ENCODE measurements at regions not wholly inside any gene's neighbourhood (a gene's known extent, or its start where the extent isn't known, plus 50 kb on each side); places are given as distances from the start of the nearest gene placed in this dataset.
"Not testable (repeated sequence)": the region's sequence is repeated elsewhere in the genome, so short reads cannot be mapped to it uniquely, and the experiment has no call there.

DNA sequence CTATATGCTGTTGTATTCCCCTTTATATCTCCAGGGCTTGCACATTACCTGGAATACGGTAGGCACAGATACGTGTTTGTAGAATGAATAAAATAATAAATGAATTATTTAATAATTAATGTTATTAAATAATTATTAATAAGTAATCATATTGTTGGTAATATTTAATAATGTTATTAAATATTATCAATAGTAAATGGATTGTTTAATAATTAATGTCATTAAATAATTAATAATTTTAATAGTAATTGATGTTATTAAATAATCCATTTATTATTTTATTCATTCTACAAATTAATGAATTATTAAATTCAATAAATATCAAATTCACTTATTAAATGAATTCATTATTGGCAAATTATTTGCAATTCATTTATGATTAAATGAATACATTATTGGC, 175.1 kb downstream of the MATN1 start:
- no peak overlapping the region for H3K4me3 ChIP-seq (ENCODE audit: low read depth, low read length)
- DNase-seq (ENCODE audit: low read depth): no peak
- TF ChIP-seq MYC (IDR thresholded peaks at IDR 0.05; ENCODE audit: low read depth, low read length): no peak
- TF ChIP-seq POLR2A (IDR thresholded peaks at IDR 0.05; ENCODE audit: extremely low read depth, insufficient read length): no peak
- TF ChIP-seq, protein P1, sequence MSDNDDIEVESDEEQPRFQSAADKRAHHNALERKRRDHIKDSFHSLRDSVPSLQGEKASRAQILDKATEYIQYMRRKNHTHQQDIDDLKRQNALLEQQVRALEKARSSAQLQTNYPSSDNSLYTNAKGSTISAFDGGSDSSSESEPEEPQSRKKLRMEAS (IDR thresholded peaks at IDR 0.05; ENCODE audit: low read depth, low read length): no peak
- TF ChIP-seq, protein P2, sequence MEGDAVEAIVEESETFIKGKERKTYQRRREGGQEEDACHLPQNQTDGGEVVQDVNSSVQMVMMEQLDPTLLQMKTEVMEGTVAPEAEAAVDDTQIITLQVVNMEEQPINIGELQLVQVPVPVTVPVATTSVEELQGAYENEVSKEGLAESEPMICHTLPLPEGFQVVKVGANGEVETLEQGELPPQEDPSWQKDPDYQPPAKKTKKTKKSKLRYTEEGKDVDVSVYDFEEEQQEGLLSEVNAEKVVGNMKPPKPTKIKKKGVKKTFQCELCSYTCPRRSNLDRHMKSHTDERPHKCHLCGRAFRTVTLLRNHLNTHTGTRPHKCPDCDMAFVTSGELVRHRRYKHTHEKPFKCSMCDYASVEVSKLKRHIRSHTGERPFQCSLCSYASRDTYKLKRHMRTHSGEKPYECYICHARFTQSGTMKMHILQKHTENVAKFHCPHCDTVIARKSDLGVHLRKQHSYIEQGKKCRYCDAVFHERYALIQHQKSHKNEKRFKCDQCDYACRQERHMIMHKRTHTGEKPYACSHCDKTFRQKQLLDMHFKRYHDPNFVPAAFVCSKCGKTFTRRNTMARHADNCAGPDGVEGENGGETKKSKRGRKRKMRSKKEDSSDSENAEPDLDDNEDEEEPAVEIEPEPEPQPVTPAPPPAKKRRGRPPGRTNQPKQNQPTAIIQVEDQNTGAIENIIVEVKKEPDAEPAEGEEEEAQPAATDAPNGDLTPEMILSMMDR (IDR thresholded peaks at IDR 0.05; ENCODE audit: low read depth, low read length): no peak

DNA sequence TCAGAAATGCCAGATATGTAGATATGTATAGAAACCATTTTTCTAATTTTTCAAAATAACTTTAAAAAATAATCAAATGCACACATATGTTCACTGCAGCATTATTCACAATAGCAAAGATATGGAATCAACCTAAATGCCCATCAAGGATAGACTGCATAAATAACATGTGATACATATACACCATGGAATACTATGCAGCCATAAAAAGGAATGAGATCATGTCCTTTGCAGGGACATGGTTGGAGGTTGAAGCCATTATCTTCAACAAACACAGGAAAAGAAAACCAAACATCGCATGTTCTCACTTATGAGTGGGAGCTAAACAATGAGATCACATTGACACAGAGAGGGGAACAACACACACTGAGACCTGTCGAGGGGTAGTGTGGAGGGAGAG, 176.1 kb downstream of the MATN1 start:
- H3K4me3 ChIP-seq (ENCODE audit: low read depth, low read length); DNase-seq (ENCODE audit: low read depth): not testable (repeated sequence)

DNA sequence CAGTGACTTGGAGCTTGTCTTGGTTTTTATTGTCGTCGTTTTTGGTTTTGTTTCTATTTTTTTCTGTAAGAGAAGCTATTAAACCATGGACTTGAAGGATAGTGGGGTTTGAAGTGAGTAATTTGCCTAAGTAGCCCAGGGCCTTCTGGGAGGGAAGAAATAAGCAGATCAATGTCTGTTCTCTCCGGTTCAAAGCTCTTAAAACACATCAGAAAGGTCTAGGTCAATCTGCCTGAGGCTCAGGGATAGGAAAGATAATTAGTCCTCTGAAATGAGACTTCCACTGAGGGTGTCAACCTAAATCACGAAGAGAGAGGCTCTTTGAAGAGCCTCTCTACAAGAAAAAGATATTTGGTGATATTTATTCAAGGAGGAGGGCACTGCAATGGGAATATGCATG, 178.0 kb downstream of the MATN1 start:
- DNase-seq (ENCODE audit: low read depth): no peak
- H3K4me3 ChIP-seq (ENCODE audit: low read depth, low read length): no peak overlapping the region
- TF ChIP-seq, protein P1 (IDR thresholded peaks at IDR 0.05; ENCODE audit: low read depth, low read length): no peak
- TF ChIP-seq POLR2A (IDR thresholded peaks at IDR 0.05; ENCODE audit: extremely low read depth, insufficient read length) (no peak), MYC (IDR thresholded peaks at IDR 0.05; ENCODE audit: low read depth, low read length) (no peak)
- TF ChIP-seq, protein P2 (IDR thresholded peaks at IDR 0.05; ENCODE audit: low read depth, low read length): no peak

DNA sequence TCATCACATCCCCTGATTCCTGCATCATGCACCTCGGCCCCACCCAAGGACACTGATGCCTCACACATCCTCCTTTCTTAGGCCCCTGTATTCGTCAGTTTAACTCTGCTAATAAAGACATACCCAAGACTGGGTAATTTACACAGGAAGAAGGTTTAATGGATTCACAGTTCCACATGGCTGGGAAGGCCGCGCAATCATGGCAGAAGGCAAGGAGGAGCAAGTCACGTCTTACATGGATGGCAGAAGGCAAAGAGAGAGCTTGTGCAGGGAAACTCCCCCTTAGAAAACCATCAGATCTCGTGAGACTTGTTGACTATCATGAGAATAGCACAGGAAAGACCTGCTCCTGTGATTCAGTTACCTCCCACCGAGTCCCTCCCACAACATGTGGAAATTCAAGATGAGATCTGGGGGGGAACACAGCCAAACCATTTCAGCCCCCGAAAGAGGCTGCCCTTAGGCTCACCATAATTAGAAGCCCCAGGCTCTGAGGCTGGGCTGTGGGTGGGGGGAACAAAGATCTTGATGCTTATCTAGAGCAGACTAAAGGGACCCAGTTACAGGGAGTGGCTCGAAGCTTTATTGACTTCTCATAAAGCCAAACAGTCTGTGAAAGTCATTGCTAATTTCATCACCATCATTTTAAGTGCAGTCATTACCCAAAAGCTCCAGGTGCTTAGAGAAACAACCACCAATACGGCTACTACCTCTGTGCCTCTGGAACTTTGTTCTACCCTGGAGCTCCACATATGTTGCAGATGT, 181.5 kb downstream of the MATN1 start:
- no peak overlapping the region for H3K4me3 ChIP-seq (ENCODE audit: low read depth, low read length)
- TF ChIP-seq, protein P2 (IDR thresholded peaks at IDR 0.05; ENCODE audit: low read depth, low read length): no peak
- TF ChIP-seq POLR2A (IDR thresholded peaks at IDR 0.05; ENCODE audit: extremely low read depth, insufficient read length): no peak
- no peak for DNase-seq (ENCODE audit: low read depth)

DNA sequence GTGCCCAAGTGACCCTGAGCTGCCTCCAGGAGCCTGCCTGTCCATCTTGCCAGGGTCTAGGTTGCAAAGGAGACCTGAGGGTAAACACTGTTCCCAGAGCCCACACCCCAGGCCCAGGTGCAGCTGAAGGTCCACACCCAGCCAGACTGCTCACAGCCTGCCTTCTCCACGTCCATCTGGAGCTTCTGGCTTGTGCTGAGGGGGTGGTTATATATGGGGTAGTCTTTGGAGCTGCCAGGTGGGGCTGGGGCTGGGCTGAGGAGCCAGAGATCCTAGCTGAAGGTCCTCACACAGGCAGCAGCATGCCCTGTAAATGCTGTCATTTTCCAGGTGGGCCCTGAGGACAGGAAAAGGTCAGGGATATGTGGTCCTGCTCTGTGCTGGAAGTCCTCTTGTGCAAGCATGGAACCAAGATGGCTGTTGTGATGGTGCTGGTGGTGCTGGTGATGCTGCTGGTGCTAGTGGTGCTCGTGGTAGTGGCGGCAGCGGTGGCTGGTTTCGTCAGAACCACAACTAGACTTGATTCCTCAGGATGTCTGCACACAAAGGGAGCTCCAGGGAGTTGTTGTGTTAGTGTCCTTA, 182.7 kb downstream of the MATN1 start:
- H3K4me3 ChIP-seq (ENCODE audit: low read depth, low read length): no peak overlapping the region
- no peak for DNase-seq (ENCODE audit: low read depth)
- TF ChIP-seq, protein P2 (IDR thresholded peaks at IDR 0.05; ENCODE audit: low read depth, low read length): no peak
- TF ChIP-seq MYC (IDR thresholded peaks at IDR 0.05; ENCODE audit: low read depth, low read length): no peak
- TF ChIP-seq, protein P1 (IDR thresholded peaks at IDR 0.05; ENCODE audit: low read depth, low read length): no peak
- no peak for TF ChIP-seq POLR2A (IDR thresholded peaks at IDR 0.05; ENCODE audit: extremely low read depth, insufficient read length)

DNA sequence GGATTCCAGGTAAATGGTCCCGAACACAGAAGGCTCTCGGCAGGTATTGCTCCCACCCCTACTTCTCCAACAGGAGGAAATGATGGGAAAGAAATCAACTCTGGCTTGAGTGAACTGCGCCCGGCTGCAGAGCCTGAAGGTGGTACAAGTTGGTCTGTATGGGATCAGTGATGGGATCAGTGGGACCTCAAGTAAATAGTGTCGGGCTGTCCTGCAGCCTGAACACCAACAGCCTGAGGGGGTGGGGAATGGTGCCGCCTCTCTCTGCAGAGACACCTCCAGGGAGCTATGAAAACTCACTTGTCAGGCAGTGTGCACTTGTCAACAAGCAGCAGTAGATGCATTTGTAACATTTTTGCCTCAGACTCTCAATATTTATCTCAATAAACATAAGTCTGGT, 183.5 kb downstream of the MATN1 start:
- TF ChIP-seq, protein P2 (IDR thresholded peaks at IDR 0.05; ENCODE audit: low read depth, low read length): no peak
- TF ChIP-seq POLR2A (IDR thresholded peaks at IDR 0.05; ENCODE audit: extremely low read depth, insufficient read length): no peak
- TF ChIP-seq MYC (IDR thresholded peaks at IDR 0.05; ENCODE audit: low read depth, low read length): no peak
- TF ChIP-seq, protein P1 (IDR thresholded peaks at IDR 0.05; ENCODE audit: low read depth, low read length): no peak
- DNase-seq (ENCODE audit: low read depth): no peak
- H3K4me3 ChIP-seq (ENCODE audit: low read depth, low read length): no peak overlapping the region

Data from NB4 (cell line).